ENCODE measurements at regions not wholly inside any gene's neighbourhood (a gene's known extent, or its start where the extent isn't known, plus 50 kb on each side); places are given as distances from the start of the nearest gene placed in this dataset.
"Not testable (repeated sequence)": the region's sequence is repeated elsewhere in the genome, so short reads cannot be mapped to it uniquely, and the experiment has no call there.

DNA sequence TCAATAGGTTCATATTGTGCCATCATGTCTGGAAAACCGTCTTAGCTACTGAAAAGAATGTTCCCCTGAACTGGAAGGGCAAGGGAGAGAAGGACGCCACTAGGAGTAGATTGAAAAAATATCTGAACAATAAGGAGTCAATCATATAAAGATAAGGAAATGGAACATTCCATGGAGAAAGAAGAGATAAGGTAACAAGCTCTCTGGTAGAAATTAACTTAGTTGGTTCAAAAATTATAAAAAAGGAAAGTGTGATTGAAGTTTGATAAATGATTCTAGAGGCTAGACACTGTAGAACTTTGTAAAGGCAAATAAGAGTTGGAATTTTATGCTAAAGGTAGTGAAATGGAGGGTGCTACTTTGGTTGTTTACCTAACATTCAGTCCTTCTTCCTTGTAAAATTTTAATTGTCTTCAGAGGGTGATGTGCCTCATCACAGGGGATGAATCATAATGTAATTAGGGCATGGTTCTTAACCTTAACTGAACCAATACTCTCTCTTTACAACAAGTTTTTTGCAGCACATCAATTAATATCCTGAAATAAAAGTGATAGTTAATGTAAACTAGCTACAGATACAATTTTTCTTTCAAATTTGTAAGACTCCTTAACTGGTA, 135.5 kb downstream of the GPX5 start:
- peaks cover 0 to 17% of the 10 kb centered on the region in 2 donors for H3K4me1 ChIP-seq (ENCODE audit: control insufficient read depth in 1 of 2, insufficient read depth in 2 of 2, low read length in 2 of 2)
- no peaks in the 10 kb centered on the region for H3K36me3 ChIP-seq (ENCODE audit: control insufficient read depth in 1 of 2, insufficient read depth in 2 of 2, low read length in 2 of 2)
- H3K9me3 ChIP-seq (ENCODE audit: control insufficient read depth in 1 of 2, low read length in 2 of 2) = no peaks in the 10 kb centered on the region
- no peak overlapping the region for H3K4me3 ChIP-seq (ENCODE audit: low read depth in 1 of 2, low read length in 2 of 2)
- peaks cover 17% of the 10 kb centered on the region for H3K27me3 ChIP-seq (ENCODE audit: low read depth, low read length)
- H3K27ac ChIP-seq (ENCODE audit: low read length) = no peak overlapping the region

DNA sequence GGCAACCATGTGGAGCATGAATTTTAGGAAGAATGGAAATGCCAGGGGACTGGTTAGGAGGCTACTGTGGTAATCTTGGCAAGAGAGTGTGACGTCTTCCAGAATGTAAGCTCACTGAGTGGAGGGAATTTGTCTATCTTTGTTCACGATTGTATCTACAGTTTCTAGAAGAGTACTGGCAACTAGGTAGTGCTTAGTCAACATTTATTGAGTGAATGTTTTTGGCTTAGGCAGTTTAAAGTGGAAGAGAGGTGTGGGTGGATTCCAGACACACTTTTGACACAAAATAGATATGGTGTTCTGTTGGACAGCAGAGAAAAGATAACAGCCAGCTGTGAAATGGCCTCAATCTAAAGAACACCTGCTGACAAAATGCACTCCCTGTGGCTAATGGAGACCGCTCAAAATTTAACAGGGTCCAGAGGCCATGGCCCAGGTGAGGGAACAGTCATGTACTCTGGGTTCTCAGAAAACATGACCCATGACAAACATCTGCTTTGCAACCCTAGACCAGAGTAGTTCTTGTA, 139.3 kb downstream of the GPX5 start:
- Histone ChIP-seq H3K4me1 (ENCODE audit: control insufficient read depth in 1 of 2, insufficient read depth in 2 of 2, low read length in 2 of 2) (no peaks in the 10 kb centered on the region), H3K27me3 (ENCODE audit: low read depth, low read length) (no peaks in the 10 kb centered on the region), H3K9me3 (ENCODE audit: control insufficient read depth in 1 of 2, low read length in 2 of 2) (no peaks in the 10 kb centered on the region), H3K36me3 (ENCODE audit: control insufficient read depth in 1 of 2, insufficient read depth in 2 of 2, low read length in 2 of 2) (no peaks in the 10 kb centered on the region), H3K4me3 (ENCODE audit: low read depth in 1 of 2, low read length in 2 of 2) (no peak overlapping the region), H3K27ac (ENCODE audit: low read length) (no peak overlapping the region)

DNA sequence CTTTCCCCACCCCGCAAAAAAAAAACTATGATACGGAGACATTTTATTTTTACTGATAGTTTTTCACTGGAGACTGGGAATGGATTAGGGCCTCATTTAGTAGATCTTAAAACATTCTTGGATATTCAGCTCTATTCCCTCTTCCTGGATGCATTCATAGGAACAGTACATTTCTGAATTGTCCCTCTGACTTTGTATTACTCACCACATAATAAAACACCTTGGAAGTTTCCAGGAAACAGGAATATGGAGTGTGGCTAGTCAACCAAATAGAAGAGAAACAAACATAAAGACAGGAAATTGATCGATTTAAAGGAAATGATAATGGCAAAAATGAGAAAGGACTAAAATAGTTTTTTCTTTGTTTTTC, 147.7 kb downstream of the GPX5 start:
- H3K36me3 ChIP-seq (ENCODE audit: control insufficient read depth in 1 of 2, insufficient read depth in 2 of 2, low read length in 2 of 2) = no peaks in the 10 kb centered on the region
- H3K4me1 ChIP-seq (ENCODE audit: control insufficient read depth in 1 of 2, insufficient read depth in 2 of 2, low read length in 2 of 2) = peaks cover 0 to 6% of the 10 kb centered on the region in 2 donors
- H3K27ac ChIP-seq (ENCODE audit: low read length) = no peak overlapping the region
- no peaks in the 10 kb centered on the region for H3K9me3 ChIP-seq (ENCODE audit: control insufficient read depth in 1 of 2, low read length in 2 of 2)
- peaks cover 18% of the 10 kb centered on the region for H3K27me3 ChIP-seq (ENCODE audit: low read depth, low read length)
- H3K4me3 ChIP-seq (ENCODE audit: low read depth in 1 of 2, low read length in 2 of 2) = no peak overlapping the region

DNA sequence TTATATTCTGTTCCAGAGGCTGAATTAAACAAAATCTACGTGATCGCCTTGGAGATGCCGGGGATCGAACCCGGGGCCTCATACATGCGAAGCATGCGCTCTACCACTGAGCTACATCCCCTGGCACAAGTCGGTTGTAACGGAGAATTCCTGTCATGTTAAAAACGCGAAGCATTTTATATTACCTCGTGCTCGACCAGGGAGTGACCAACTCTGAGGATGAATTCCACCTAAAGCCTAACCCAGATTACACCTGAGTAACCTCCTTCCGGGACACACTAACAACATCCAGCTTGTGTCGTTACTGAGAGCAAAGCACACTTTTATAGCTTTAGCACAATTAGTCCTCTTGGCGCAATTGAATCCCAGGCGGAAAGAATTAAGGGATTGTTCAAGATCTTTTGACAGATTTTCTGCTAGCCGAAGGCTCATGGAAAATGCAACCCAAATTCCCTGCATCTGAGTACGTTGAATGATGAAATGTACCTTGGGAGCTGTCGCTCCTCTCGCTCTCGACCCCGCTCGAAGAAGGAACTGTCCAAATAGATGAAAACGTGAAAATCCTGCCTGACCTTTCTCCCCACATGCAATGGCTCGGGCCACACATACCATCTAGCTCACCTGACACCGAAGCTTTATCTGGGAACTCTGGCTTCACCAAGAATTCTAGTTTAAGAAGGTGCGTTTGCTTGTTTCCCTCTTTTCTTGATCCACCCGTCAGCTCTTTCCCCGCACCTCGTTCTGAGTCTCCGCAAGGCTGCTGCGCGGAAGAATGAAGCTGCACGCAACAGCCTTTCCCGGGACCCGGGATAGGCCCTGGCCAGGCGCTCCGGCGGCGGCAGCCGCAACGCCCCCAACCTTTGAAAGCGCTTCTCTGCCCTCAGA, 148.3 kb downstream of the GPX5 start:
- Histone ChIP-seq H3K4me1 (ENCODE audit: control insufficient read depth in 1 of 2, insufficient read depth in 2 of 2, low read length in 2 of 2) (peaks cover 0 to 6% of the 10 kb centered on the region in 2 donors), H3K27ac (ENCODE audit: low read length) (no peak overlapping the region), H3K27me3 (ENCODE audit: low read depth, low read length) (peaks cover 18% of the 10 kb centered on the region), H3K4me3 (ENCODE audit: low read depth in 1 of 2, low read length in 2 of 2) (peak overlapping the region; percentile 18 to 35), H3K36me3 (ENCODE audit: control insufficient read depth in 1 of 2, insufficient read depth in 2 of 2, low read length in 2 of 2) (no peaks in the 10 kb centered on the region), H3K9me3 (ENCODE audit: control insufficient read depth in 1 of 2, low read length in 2 of 2) (no peaks in the 10 kb centered on the region)

DNA sequence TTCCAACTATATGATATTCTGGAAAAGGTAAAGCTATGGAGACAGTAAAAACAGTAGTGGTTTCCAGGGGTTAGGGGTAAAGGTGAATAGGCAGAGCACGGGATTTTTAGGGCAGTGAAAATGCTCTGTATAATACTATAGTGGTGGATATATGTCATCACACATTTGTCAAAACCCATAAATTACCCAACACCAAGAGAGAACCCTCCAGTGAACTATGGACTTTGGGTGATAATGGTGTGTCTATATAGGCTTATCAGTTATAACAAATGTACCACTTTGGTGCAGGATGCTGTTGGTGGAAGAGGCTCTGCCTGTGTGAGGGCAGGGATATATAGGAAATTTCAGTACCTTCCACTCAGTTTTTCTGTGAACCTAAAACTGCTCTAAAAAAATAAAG, 149.9 kb downstream of the GPX5 start:
- Histone ChIP-seq H3K9me3 (ENCODE audit: control insufficient read depth in 1 of 2, low read length in 2 of 2) (no peaks in the 10 kb centered on the region), H3K27me3 (ENCODE audit: low read depth, low read length) (peaks cover 18% of the 10 kb centered on the region), H3K4me1 (ENCODE audit: control insufficient read depth in 1 of 2, insufficient read depth in 2 of 2, low read length in 2 of 2) (peaks cover 0 to 6% of the 10 kb centered on the region in 2 donors), H3K27ac (ENCODE audit: low read length) (no peak overlapping the region), H3K36me3 (ENCODE audit: control insufficient read depth in 1 of 2, insufficient read depth in 2 of 2, low read length in 2 of 2) (no peaks in the 10 kb centered on the region), H3K4me3 (ENCODE audit: low read depth in 1 of 2, low read length in 2 of 2) (no peak overlapping the region)

DNA sequence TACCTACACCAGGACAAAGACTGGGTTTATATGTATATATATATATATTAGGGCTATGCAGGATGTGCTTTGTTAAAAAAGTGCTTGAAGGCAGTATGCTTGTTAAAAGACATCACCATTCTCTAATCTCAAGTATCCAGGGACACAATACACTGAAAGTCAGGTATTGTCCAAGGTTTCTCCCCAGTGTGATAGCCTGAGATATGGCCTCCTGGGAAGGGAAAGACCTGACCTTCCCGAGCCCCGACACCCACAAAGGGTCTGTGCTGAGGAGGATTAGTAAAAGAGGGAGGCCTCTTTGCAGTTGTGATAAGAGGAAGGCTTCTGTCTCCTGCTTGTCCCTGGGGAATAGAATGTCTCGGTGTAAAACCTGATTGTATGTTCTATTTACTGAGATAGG, 156.9 kb downstream of the GPX5 start:
- Histone ChIP-seq H3K4me3 (ENCODE audit: low read depth in 1 of 2, low read length in 2 of 2) (no peak overlapping the region), H3K27me3 (ENCODE audit: low read depth, low read length) (peaks cover 14% of the 10 kb centered on the region)

DNA sequence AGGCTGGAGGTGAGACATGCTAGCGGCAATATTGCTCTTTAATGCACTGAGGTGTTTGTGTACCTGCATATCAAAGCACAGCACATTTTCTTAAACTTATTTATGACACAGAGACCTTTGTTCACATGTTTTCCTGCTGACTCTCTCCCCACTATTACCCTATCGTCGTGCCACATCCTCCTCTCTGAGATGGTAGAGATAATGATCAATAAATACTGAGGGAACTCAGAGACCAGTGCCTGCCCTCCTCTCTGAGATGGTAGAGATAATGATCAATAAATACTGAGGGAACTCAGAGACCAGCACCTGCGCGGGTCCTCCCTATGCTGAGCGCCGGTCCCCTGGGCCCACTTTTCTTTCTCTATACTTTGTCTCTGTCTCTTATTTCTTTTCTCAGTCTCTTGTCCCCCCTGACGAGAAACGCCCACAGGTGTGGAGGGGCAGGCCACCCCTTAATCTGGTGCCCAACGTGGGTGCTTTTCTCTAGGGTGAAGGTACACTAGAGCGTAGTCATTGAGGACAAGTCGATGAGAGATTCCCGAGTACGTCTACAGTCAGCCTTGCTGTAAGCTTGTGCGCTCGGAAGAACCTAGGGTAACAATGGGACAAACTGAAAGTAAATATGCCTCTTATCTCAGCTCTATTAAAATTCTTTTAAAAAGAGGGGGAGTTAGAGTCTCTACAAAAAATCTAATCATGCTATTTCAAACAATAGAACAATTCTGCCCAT, 157.4 kb downstream of the GPX5 start:
- H3K27ac ChIP-seq (ENCODE audit: low read length); H3K4me3 ChIP-seq (ENCODE audit: low read depth in 1 of 2, low read length in 2 of 2); H3K4me1 ChIP-seq (ENCODE audit: control insufficient read depth in 1 of 2, insufficient read depth in 2 of 2, low read length in 2 of 2); H3K9me3 ChIP-seq (ENCODE audit: control insufficient read depth in 1 of 2, low read length in 2 of 2); H3K36me3 ChIP-seq (ENCODE audit: control insufficient read depth in 1 of 2, insufficient read depth in 2 of 2, low read length in 2 of 2): not testable (repeated sequence)
- H3K27me3 ChIP-seq (ENCODE audit: low read depth, low read length) = peaks cover 14% of the 10 kb centered on the region

More for the DNA sequence above, 156.9 kb downstream of the GPX5 start:
- Histone ChIP-seq H3K9me3 (ENCODE audit: control insufficient read depth in 1 of 2, low read length in 2 of 2) (no peaks in the 10 kb centered on the region), H3K27ac (ENCODE audit: low read length) (no peak overlapping the region), H3K36me3 (ENCODE audit: control insufficient read depth in 1 of 2, insufficient read depth in 2 of 2, low read length in 2 of 2) (no peaks in the 10 kb centered on the region), H3K4me1 (ENCODE audit: control insufficient read depth in 1 of 2, insufficient read depth in 2 of 2, low read length in 2 of 2) (peaks cover 0 to 3% of the 10 kb centered on the region in 2 donors)

DNA sequence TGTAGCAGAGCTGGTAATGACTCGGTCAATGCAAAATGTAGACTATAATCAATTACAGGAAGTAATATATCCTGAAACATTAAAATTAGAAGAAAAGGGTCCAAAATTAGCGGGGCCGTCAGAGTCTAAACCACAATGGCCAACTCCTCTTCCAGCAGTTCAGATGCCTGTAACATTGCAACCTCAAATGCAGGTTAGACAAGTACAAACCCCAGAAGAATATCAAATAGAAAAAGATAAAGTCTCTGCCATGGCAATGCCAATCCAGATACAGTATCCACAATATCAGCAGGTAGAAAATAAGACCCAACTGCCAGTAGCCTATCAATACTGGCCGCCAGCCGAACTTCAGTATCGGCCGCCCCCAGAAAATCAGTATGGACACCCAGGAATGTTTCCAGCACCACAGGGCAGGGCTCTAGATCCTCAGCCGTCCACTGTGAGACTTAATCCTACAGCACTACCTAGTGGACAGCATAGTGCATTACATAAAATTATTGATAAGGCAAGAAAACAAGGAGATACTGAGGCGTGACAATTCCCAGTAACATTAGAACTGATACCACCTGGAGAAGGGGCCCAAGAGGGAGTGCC, 158.4 kb downstream of the GPX5 start:
- Histone ChIP-seq H3K36me3 (ENCODE audit: control insufficient read depth in 1 of 2, insufficient read depth in 2 of 2, low read length in 2 of 2) (no peaks in the 10 kb centered on the region), H3K4me1 (ENCODE audit: control insufficient read depth in 1 of 2, insufficient read depth in 2 of 2, low read length in 2 of 2) (peaks cover 0 to 3% of the 10 kb centered on the region in 2 donors), H3K27me3 (ENCODE audit: low read depth, low read length) (peaks cover 14% of the 10 kb centered on the region), H3K27ac (ENCODE audit: low read length) (no peak overlapping the region), H3K9me3 (ENCODE audit: control insufficient read depth in 1 of 2, low read length in 2 of 2) (no peaks in the 10 kb centered on the region), H3K4me3 (ENCODE audit: low read depth in 1 of 2, low read length in 2 of 2) (no peak overlapping the region)

DNA sequence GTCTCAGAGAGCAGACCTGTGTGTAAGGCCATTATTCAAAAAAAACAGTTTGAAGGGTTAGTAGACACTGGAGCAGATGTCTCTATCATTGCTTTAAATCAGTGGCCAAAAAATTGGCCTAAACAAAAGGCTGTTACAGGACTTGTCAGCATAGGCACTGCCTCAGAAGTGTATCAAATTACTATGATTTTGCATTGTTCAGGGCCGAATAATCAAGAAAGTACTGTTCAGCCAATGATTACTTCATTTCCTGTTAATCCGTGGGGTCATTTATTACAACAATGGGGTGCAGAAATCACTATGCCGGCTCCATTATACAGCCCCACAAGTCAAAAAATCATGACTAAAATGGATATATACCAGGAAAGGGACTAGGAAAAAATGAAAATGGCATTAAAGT, 160.3 kb downstream of the GPX5 start:
- H3K27me3 ChIP-seq (ENCODE audit: low read depth, low read length) = peaks cover 19% of the 10 kb centered on the region
- H3K4me1 ChIP-seq (ENCODE audit: control insufficient read depth in 1 of 2, insufficient read depth in 2 of 2, low read length in 2 of 2); H3K36me3 ChIP-seq (ENCODE audit: control insufficient read depth in 1 of 2, insufficient read depth in 2 of 2, low read length in 2 of 2); H3K4me3 ChIP-seq (ENCODE audit: low read depth in 1 of 2, low read length in 2 of 2); H3K27ac ChIP-seq (ENCODE audit: low read length); H3K9me3 ChIP-seq (ENCODE audit: control insufficient read depth in 1 of 2, low read length in 2 of 2): not testable (repeated sequence)

DNA sequence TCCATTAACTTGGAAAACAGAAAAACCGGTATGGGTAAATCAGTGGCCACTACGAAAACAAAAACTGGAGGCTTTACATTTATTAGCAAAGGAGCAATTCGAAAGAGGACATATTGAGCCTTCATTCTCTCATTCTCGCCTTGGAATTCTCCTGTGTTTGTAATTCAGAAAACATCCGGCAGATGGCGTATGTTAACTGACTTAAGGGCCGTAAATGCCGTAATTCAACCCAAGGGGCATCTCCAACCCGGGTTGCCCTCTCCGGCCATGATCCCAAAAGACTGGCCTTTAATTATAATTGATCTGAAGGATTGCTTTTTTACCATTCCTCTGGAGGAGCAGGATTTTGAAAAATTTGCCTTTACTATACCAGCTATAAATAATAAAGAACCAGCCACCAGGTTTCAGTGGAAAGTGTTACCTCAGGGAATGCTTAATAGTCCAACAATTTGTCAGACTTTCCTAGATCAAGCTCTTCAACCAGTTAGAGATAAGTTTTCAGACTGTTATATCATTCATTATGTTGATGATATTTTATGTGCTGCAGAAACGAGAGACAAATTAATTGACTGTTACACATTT, 160.9 kb downstream of the GPX5 start:
- not testable (repeated sequence) for H3K27ac ChIP-seq (ENCODE audit: low read length); H3K36me3 ChIP-seq (ENCODE audit: control insufficient read depth in 1 of 2, insufficient read depth in 2 of 2, low read length in 2 of 2); H3K9me3 ChIP-seq (ENCODE audit: control insufficient read depth in 1 of 2, low read length in 2 of 2); H3K4me3 ChIP-seq (ENCODE audit: low read depth in 1 of 2, low read length in 2 of 2); H3K4me1 ChIP-seq (ENCODE audit: control insufficient read depth in 1 of 2, insufficient read depth in 2 of 2, low read length in 2 of 2)
- H3K27me3 ChIP-seq (ENCODE audit: low read depth, low read length) = peaks cover 19% of the 10 kb centered on the region
